ENCODE measurements at regions not wholly inside any gene's neighbourhood (a gene's known extent, or its start where the extent isn't known, plus 50 kb on each side); places are given as distances from the start of the nearest gene placed in this dataset.

DNA sequence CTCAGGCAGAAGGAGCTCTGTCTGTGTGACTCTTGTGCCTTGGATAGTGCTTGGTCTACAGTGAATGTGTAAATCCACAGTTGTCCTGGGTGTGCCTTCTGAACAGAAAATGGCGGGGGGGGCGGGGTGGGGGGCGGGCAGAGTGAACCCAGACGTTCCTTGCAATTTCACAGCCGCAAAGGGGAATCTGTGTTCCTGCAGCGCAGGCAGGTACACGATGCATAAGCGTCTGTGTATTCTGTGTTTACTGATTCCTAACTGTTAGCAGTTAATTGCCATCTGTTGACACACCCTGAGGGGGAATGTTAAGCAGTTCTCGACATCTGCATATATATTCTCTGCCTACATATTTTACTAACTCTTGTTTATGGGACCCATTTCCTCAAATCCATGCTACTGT, 123.5 kb upstream of the ZFHX3 start:
- H3K27me3 ChIP-seq = no peaks in the 10 kb centered on the region
- no peak for TF ChIP-seq POLR2A (IDR thresholded peaks at IDR 0.05)
- TF ChIP-seq, protein P1, sequence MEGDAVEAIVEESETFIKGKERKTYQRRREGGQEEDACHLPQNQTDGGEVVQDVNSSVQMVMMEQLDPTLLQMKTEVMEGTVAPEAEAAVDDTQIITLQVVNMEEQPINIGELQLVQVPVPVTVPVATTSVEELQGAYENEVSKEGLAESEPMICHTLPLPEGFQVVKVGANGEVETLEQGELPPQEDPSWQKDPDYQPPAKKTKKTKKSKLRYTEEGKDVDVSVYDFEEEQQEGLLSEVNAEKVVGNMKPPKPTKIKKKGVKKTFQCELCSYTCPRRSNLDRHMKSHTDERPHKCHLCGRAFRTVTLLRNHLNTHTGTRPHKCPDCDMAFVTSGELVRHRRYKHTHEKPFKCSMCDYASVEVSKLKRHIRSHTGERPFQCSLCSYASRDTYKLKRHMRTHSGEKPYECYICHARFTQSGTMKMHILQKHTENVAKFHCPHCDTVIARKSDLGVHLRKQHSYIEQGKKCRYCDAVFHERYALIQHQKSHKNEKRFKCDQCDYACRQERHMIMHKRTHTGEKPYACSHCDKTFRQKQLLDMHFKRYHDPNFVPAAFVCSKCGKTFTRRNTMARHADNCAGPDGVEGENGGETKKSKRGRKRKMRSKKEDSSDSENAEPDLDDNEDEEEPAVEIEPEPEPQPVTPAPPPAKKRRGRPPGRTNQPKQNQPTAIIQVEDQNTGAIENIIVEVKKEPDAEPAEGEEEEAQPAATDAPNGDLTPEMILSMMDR (IDR thresholded peaks at IDR 0.05) = no peak
- DNase-seq = no peak
- H3K4me1 ChIP-seq = no peaks in the 10 kb centered on the region
- intact Hi-C loops (cut with DNase I) = loop anchor here in 1 of 2 donors (10.0 kb wide), 1 partner anchor 87 kb away; no protein-coding TSS in a partner anchor
- WGBS (ENCODE audit: insufficient coverage, low coverage, low lambda C conversion rate, missing lambda C conversion rate) = 61% methylated on average over 9 of the region's 9 CpGs
- H3K36me3 ChIP-seq = no peaks in the 10 kb centered on the region
- H3K4me3 ChIP-seq = no peak overlapping the region
- ATAC-seq = no peak
- no peaks in the 10 kb centered on the region for H3K9me3 ChIP-seq
- no peak overlapping the region for H3K27ac ChIP-seq

- ATAC-seq (peak; percentile 64 to 73 (median 66)), DNase-seq (no peak)
- TF ChIP-seq, protein P1 (IDR thresholded peaks at IDR 0.05) = no peak
- no peak for TF ChIP-seq POLR2A (IDR thresholded peaks at IDR 0.05)
- intact Hi-C loops (cut with DNase I) = loop anchor here in 1 of 2 donors (10.0 kb wide), 1 partner anchor 86 kb away; no protein-coding TSS in a partner anchor
- WGBS (ENCODE audit: insufficient coverage, low coverage, low lambda C conversion rate, missing lambda C conversion rate) = 40% methylated on average over 4 of the region's 10 CpGs
- peak overlapping the region in 1 of 3 donors; percentile 43 for H3K27ac ChIP-seq
- H3K27me3 ChIP-seq = no peaks in the 10 kb centered on the region
- H3K4me1 ChIP-seq = no peaks in the 10 kb centered on the region
- no peaks in the 10 kb centered on the region for H3K36me3 ChIP-seq
- no peak overlapping the region for H3K4me3 ChIP-seq
- no peaks in the 10 kb centered on the region for H3K9me3 ChIP-seq
Measured at GRCh38 chr16:73170612-73171038, 122.7 kb upstream of the ZFHX3 start.

GRCh38 chr16:73166947-73167550, 119.1 kb upstream of the ZFHX3 start:
- intact Hi-C loops (cut with DNase I) = no loop called here
- Histone ChIP-seq H3K27ac (peak overlapping the region in 1 of 3 donors; percentile 8), H3K4me1 (peaks cover 0 to 18% (median 0%) of the 10 kb centered on the region in 4 donors), H3K4me3 (no peak overlapping the region), H3K36me3 (no peaks in the 10 kb centered on the region), H3K27me3 (no peaks in the 10 kb centered on the region), H3K9me3 (no peaks in the 10 kb centered on the region)
- WGBS (ENCODE audit: insufficient coverage, low coverage, low lambda C conversion rate, missing lambda C conversion rate) = 34% methylated on average over 3 of the region's 3 CpGs
- no peak for ATAC-seq
- no peak for TF ChIP-seq POLR2A (IDR thresholded peaks at IDR 0.05)
- TF ChIP-seq, protein P1 (IDR thresholded peaks at IDR 0.05) = no peak
- DNase-seq = no peak

- TF ChIP-seq, protein P1 (IDR thresholded peaks at IDR 0.05) = no peak
- TF ChIP-seq POLR2A (IDR thresholded peaks at IDR 0.05) = no peak
- no peaks in the 10 kb centered on the region for H3K9me3 ChIP-seq
- intact Hi-C loops (cut with DNase I) = no loop called here
- peak overlapping the region in 1 of 3 donors; percentile 8 for H3K27ac ChIP-seq
- no peaks in the 10 kb centered on the region for H3K27me3 ChIP-seq
- no peak overlapping the region for H3K4me3 ChIP-seq
- ATAC-seq (peak in 2 of 4 donors; percentile 10 to 16), DNase-seq (no peak)
- H3K36me3 ChIP-seq = no peaks in the 10 kb centered on the region
- 37% methylated on average over 5 of the region's 5 CpGs for WGBS (ENCODE audit: insufficient coverage, low coverage, low lambda C conversion rate, missing lambda C conversion rate)
- H3K4me1 ChIP-seq = peaks cover 0 to 23% (median 0%) of the 10 kb centered on the region in 4 donors
Measured at GRCh38 chr16:73166441-73166851, 118.5 kb upstream of the ZFHX3 start.

Measured in right lobe of liver (tissue), 6 donors.